NCI-H345 treated with DMSO at 0.1 percent for 48 hours (cell line): ENCODE measurements at regions not wholly inside any gene's neighbourhood (a gene's known extent, or its start where the extent isn't known, plus 50 kb on each side); places are given as distances from the start of the nearest gene placed in this dataset.
A peak's percentile ranks its signal among the peaks of the same experiment; 100 is the strongest.

Experiments
- DNase-seq: peaks from one replicate; lab custom pipeline; 2025; ENCODE audit not compliant: unreplicated experiment; lab: John Stamatoyannopoulos, UW

GRCh38 chr2:114065731-114066130 lies 175.8 kb downstream of the ACTR3 start:
- DNase-seq = no peak

- no peak for DNase-seq
Measured at GRCh38 chr2:114066186-114066747, 176.4 kb downstream of the ACTR3 start.

GRCh38 chr2:114068438-114068837 lies 178.5 kb downstream of the ACTR3 start:
- no peak for DNase-seq

- DNase-seq = no peak
Measured at GRCh38 chr2:114076961-114077360, 187.1 kb downstream of the ACTR3 start.

GRCh38 chr2:114079366-114080004 lies 189.6 kb downstream of the ACTR3 start:
- DNase-seq = no peak

GRCh38 chr2:114082731-114083433 lies 193.0 kb downstream of the ACTR3 start:
- no peak for DNase-seq

GRCh38 chr2:114083717-114084387 lies 194.0 kb downstream of the ACTR3 start:
- DNase-seq = no peak

- DNase-seq = no peak
Measured at GRCh38 chr2:114085238-114085637, 195.3 kb downstream of the ACTR3 start.

GRCh38 chr2:114085992-114086391 lies 196.1 kb downstream of the ACTR3 start:
- no peak for DNase-seq

- peak; percentile 2 for DNase-seq
Measured at GRCh38 chr2:114089636-114090319, 199.9 kb downstream of the ACTR3 start.

- no peak for DNase-seq
Measured at GRCh38 chr2:114091010-114091409, 201.1 kb downstream of the ACTR3 start.

- no peak for DNase-seq
Measured at GRCh38 chr2:114108249-114108648, 218.4 kb downstream of the ACTR3 start.

GRCh38 chr2:114108824-114109416 lies 219.0 kb downstream of the ACTR3 start:
- no peak for DNase-seq

- no peak for DNase-seq
Measured at GRCh38 chr2:114111329-114111728, 221.4 kb downstream of the ACTR3 start.

- DNase-seq = no peak
Measured at GRCh38 chr2:114113518-114113917, 223.6 kb downstream of the ACTR3 start.

- no peak for DNase-seq
Measured at GRCh38 chr2:114118088-114118487, 228.2 kb downstream of the ACTR3 start.

GRCh38 chr2:114119862-114120261 lies 230.0 kb downstream of the ACTR3 start:
- no peak for DNase-seq

- DNase-seq = no peak
Measured at GRCh38 chr2:114122930-114123329, 233.0 kb downstream of the ACTR3 start.

GRCh38 chr2:114123925-114124324 lies 234.0 kb downstream of the ACTR3 start:
- DNase-seq = no peak

- no peak for DNase-seq
Measured at GRCh38 chr2:114127372-114127771, 237.5 kb downstream of the ACTR3 start.

- DNase-seq = no peak
Measured at GRCh38 chr2:114128263-114128662, 238.4 kb downstream of the ACTR3 start.
